Osteoblast (primary cell): ENCODE measurements at regions not wholly inside any gene's neighbourhood (a gene's known extent, or its start where the extent isn't known, plus 50 kb on each side); places are given as distances from the start of the nearest gene placed in this dataset.

Source experiments
- DNase-seq: peaks from one replicate; pipeline ENCODE4 v3.0.0; 2011; ENCODE audit warnings: low spot score, mixed read lengths; ENCODE audit not compliant: insufficient read length; ENCODE audit errors: missing footprints
- H2AFZ ChIP-seq: 2 replicates; pipeline ENCODE4 v1.6.0; 2011; ENCODE audit warnings: mild to moderate bottlenecking, low read length
- H3K27ac ChIP-seq: 2 replicates; pipeline ENCODE4 v1.5.1; 2011; ENCODE audit warnings: mild to moderate bottlenecking, low read depth, low read length, moderate library complexity
- H3K27me3 ChIP-seq: 2 replicates; pipeline ENCODE4 v1.6.0; 2012; ENCODE audit warnings: mild to moderate bottlenecking, control low read depth, inconsistent platforms, low read length, moderate library complexity; ENCODE audit not compliant: insufficient read depth
- H3K36me3 ChIP-seq: 2 replicates; pipeline ENCODE4 v1.5.1; 2011; ENCODE audit warnings: mild to moderate bottlenecking, low read length, control low read depth, moderate library complexity; ENCODE audit not compliant: insufficient read depth
- H3K4me1 ChIP-seq: 2 replicates; pipeline ENCODE4 v1.5.1; 2011; ENCODE audit warnings: mild to moderate bottlenecking, low read length, control low read depth, moderate library complexity; ENCODE audit not compliant: insufficient read depth
- H3K4me2 ChIP-seq: 2 replicates; pipeline ENCODE4 v1.6.0; 2011; ENCODE audit warnings: mild to moderate bottlenecking, low read length; ENCODE audit not compliant: insufficient read depth
- H3K4me3 ChIP-seq: fragments of 200-600 bp; sonication (generic); 3 replicates; pipeline ENCODE4 v1.5.1; 2012; ENCODE audit warnings: mild to moderate bottlenecking, low read length, inconsistent platforms; ENCODE audit not compliant: insufficient read depth
- H3K79me2 ChIP-seq: 2 replicates; pipeline ENCODE4 v1.6.0; 2012; ENCODE audit warnings: mild to moderate bottlenecking, low read length, control low read depth, inconsistent platforms; ENCODE audit not compliant: insufficient read depth
- H3K9me3 ChIP-seq: 2 replicates; pipeline ENCODE4 v1.5.1; 2011; ENCODE audit warnings: low read depth, low read length, control low read depth
- H4K20me1 ChIP-seq: 2 replicates; pipeline ENCODE4 v1.6.0; 2012; ENCODE audit warnings: mild to moderate bottlenecking, low read length, control low read depth; ENCODE audit not compliant: insufficient read depth
- CTCF ChIP-seq: IDR thresholded peaks from 2 replicates; pipeline ENCODE4 v1.5.1; 2011; ENCODE audit warnings: mild to moderate bottlenecking, low read depth, low read length, moderate library complexity; ENCODE audit errors: extremely low read depth

DNA sequence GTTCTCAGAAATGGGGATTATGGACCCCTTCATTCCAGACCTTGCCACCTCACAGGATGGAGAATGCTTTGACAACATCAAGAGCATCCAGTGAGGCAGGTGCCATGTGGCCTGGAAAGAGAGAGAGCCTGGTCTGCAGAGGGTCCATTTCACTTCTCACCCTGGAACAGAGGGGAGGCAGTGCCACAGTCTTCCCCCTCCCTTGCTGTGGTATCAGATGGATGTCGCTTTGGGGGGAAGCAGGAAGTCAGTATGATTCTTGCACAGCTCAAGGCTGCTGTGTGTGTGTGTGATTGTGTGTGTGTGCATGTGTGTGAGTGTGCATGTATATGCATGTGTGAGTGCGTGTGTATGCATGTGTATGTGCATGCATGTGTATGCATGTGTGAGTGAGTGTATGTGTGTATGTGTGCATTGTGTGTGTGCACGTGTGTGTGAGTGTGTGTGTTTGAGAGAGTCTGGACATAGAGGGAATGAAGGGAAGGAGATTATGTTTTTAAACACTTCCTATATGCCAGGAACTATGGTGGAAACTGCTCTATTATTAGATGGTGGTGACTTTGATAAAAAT, 328.6 kb upstream of the CLNK start:
- Histone ChIP-seq H3K4me3 (no peak overlapping the region), H3K9me3 (no peaks in the 10 kb centered on the region), H3K27me3 (no peaks in the 10 kb centered on the region), H3K4me2 (no peak overlapping the region), H4K20me1 (no peaks in the 10 kb centered on the region), H2AFZ (no peak overlapping the region), H3K79me2 (no peaks in the 10 kb centered on the region), H3K27ac (no peak overlapping the region), H3K36me3 (no peaks in the 10 kb centered on the region), H3K4me1 (no peaks in the 10 kb centered on the region)
- no peak for DNase-seq
- no peak for TF ChIP-seq CTCF

GRCh38 chr4:11011249-11011648, 326.7 kb upstream of the CLNK start:
- H3K79me2 ChIP-seq: no peaks in the 10 kb centered on the region
- H3K9me3 ChIP-seq: no peaks in the 10 kb centered on the region
- H4K20me1 ChIP-seq: no peaks in the 10 kb centered on the region
- no peak overlapping the region for H3K4me2 ChIP-seq
- no peaks in the 10 kb centered on the region for H3K27me3 ChIP-seq
- no peak for TF ChIP-seq CTCF
- H3K27ac ChIP-seq: no peak overlapping the region
- H2AFZ ChIP-seq: no peak overlapping the region
- no peaks in the 10 kb centered on the region for H3K4me1 ChIP-seq
- H3K36me3 ChIP-seq: no peaks in the 10 kb centered on the region
- H3K4me3 ChIP-seq: no peak overlapping the region
- no peak for DNase-seq

GRCh38 chr4:11010624-11011023, 326.1 kb upstream of the CLNK start:
- Histone ChIP-seq H3K9me3 (no peaks in the 10 kb centered on the region), H3K36me3 (no peaks in the 10 kb centered on the region), H3K4me1 (no peaks in the 10 kb centered on the region), H3K27ac (no peak overlapping the region), H3K79me2 (no peaks in the 10 kb centered on the region), H2AFZ (no peak overlapping the region), H3K27me3 (no peaks in the 10 kb centered on the region), H3K4me2 (no peak overlapping the region), H3K4me3 (no peak overlapping the region), H4K20me1 (no peaks in the 10 kb centered on the region)
- TF ChIP-seq CTCF: no peak
- no peak for DNase-seq

GRCh38 chr4:11009281-11009680, 324.7 kb upstream of the CLNK start:
- Histone ChIP-seq H4K20me1 (no peaks in the 10 kb centered on the region), H2AFZ (no peak overlapping the region), H3K9me3 (no peaks in the 10 kb centered on the region), H3K4me3 (no peak overlapping the region), H3K27me3 (no peaks in the 10 kb centered on the region), H3K27ac (no peak overlapping the region), H3K4me2 (no peak overlapping the region), H3K4me1 (no peaks in the 10 kb centered on the region), H3K36me3 (no peaks in the 10 kb centered on the region), H3K79me2 (no peaks in the 10 kb centered on the region)
- DNase-seq: no peak
- TF ChIP-seq CTCF: no peak
